ENCODE measurements at regions not wholly inside any gene's neighbourhood (a gene's known extent, or its start where the extent isn't known, plus 50 kb on each side); places are given as distances from the start of the nearest gene placed in this dataset.

DNA sequence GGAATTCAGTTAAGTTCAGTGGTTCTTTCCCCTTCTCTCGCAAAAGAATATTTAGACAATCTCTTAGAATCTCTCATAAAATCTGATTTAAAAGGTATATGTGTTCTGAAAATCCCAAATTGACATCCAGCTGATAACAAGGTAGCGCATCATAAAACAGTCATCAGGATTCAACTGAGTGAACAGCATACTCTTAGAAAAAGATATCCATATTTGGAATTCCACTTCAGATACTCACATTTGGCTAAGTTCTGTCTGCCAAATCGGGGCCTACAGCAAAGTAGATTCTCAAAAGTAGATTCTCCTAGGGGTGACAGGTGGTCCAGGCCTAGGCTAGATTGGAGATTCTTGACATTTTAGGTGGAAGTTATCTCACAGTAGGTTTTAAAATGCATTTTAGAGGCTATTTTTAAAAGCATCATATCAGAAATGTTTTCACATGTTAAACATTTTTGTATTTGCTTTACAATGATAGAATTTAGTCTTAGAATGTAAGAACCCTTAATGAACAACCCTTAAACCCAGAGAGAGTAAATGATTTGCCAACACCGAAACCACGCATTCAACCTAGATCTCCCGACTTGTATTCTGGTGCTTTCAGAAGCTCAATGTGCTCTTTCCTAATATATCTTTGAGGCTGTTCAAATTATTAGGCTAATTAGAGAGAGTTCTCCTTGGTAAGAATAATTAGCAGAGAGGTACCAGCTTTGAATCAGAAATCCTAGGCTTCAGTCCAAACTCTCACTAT, 318.9 kb downstream of the LMO4 start:
- FAIRE-seq (no peak), DNase-seq (ENCODE audit: low read depth) (peak; percentile 16)
- Mint-ChIP-seq H3K36me3 (ENCODE audit: low read depth, unreplicated experiment) (no peaks in the 10 kb centered on the region), H3K27ac (ENCODE audit: unreplicated experiment) (no peak overlapping the region), H3K4me3 (ENCODE audit: unreplicated experiment) (no peak overlapping the region), H3K27me3 (ENCODE audit: low read depth, unreplicated experiment) (no peaks in the 10 kb centered on the region), H3K4me1 (ENCODE audit: low read depth, unreplicated experiment) (peaks cover 21% of the 10 kb centered on the region), H3K9me3 (ENCODE audit: unreplicated experiment) (peaks cover 4% of the 10 kb centered on the region)
- Histone ChIP-seq H4K20me1 (ENCODE audit: insufficient read depth, low read length) (no peaks in the 10 kb centered on the region), H3K9me3 (ENCODE audit: insufficient read depth, low read depth, low read length) (no peaks in the 10 kb centered on the region), H3K36me3 (ENCODE audit: insufficient read depth, low read length) (no peaks in the 10 kb centered on the region), H3K79me2 (ENCODE audit: insufficient read depth, low read length) (no peaks in the 10 kb centered on the region), H3K27ac (ENCODE audit: low read depth, low read length) (no peak overlapping the region), H3K4me2 (ENCODE audit: low read length) (no peak overlapping the region), H3K4me1 (ENCODE audit: insufficient read depth, low read length) (peaks cover 17% of the 10 kb centered on the region), H3K9ac (ENCODE audit: low read length) (no peak overlapping the region), H3K27me3 (ENCODE audit: insufficient read depth, low read length) (no peaks in the 10 kb centered on the region), H3K4me3 (ENCODE audit: insufficient read depth, low read depth, low read length) (no peak overlapping the region), H2AFZ (ENCODE audit: low read depth, low read length) (no peak overlapping the region)
- no peak for TF ChIP-seq EZH2 (IDR thresholded peaks at IDR 0.05; ENCODE audit: insufficient read depth, low read length)
- TF ChIP-seq, protein P1, sequence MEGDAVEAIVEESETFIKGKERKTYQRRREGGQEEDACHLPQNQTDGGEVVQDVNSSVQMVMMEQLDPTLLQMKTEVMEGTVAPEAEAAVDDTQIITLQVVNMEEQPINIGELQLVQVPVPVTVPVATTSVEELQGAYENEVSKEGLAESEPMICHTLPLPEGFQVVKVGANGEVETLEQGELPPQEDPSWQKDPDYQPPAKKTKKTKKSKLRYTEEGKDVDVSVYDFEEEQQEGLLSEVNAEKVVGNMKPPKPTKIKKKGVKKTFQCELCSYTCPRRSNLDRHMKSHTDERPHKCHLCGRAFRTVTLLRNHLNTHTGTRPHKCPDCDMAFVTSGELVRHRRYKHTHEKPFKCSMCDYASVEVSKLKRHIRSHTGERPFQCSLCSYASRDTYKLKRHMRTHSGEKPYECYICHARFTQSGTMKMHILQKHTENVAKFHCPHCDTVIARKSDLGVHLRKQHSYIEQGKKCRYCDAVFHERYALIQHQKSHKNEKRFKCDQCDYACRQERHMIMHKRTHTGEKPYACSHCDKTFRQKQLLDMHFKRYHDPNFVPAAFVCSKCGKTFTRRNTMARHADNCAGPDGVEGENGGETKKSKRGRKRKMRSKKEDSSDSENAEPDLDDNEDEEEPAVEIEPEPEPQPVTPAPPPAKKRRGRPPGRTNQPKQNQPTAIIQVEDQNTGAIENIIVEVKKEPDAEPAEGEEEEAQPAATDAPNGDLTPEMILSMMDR (IDR thresholded peaks at IDR 0.05; ENCODE audit: insufficient read depth, low read depth, low read length) = no peak

DNA sequence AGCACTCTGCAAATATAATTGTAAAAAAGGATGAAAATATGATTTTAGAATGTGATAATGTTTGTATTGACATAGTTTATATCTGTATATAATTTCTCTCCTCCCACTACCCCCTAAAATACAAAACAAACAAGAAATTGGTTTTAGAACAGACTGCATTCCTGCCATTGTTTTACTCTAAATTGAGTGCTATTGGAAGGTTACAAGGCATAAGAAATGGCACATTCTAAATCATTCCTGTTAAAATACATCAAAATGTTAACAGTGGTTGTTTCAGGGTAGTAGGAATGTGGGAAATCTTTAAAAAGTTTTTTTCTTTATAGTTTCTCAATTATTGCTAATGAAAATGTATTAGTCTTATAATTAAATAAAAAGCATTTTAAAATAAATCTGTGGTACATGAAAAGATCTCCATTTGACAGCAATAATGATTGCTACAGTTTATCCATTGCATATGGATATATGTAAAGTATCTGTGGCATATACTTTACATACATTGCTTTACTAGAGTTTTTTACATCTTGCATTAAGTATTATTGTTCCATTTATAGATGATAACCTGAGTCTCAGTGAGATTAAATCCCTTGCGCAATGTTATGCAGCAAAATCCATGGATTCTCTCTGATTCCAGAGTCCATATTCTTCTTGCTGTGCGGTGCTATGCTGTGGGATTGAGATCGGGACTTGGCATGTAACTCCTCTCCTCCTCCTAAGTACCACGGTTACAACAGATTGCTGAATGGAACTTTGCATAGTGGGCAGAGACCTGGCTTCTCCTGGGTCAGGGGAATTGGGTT, 319.8 kb downstream of the LMO4 start:
- Histone ChIP-seq H3K4me2 (ENCODE audit: low read length) (no peak overlapping the region), H3K27ac (ENCODE audit: low read depth, low read length) (no peak overlapping the region), H3K27me3 (ENCODE audit: insufficient read depth, low read length) (no peaks in the 10 kb centered on the region), H3K9ac (ENCODE audit: low read length) (no peak overlapping the region), H3K4me1 (ENCODE audit: insufficient read depth, low read length) (peaks cover 17% of the 10 kb centered on the region), H3K9me3 (ENCODE audit: insufficient read depth, low read depth, low read length) (no peaks in the 10 kb centered on the region), H3K79me2 (ENCODE audit: insufficient read depth, low read length) (no peaks in the 10 kb centered on the region), H4K20me1 (ENCODE audit: insufficient read depth, low read length) (no peaks in the 10 kb centered on the region), H2AFZ (ENCODE audit: low read depth, low read length) (no peak overlapping the region), H3K4me3 (ENCODE audit: insufficient read depth, low read depth, low read length) (no peak overlapping the region), H3K36me3 (ENCODE audit: insufficient read depth, low read length) (no peaks in the 10 kb centered on the region)
- H3K9me3 Mint-ChIP-seq (ENCODE audit: unreplicated experiment) = peaks cover 4% of the 10 kb centered on the region
- H3K27me3 Mint-ChIP-seq (ENCODE audit: low read depth, unreplicated experiment) = no peaks in the 10 kb centered on the region
- no peak for TF ChIP-seq EZH2 (IDR thresholded peaks at IDR 0.05; ENCODE audit: insufficient read depth, low read length)
- TF ChIP-seq, protein P1 (IDR thresholded peaks at IDR 0.05; ENCODE audit: insufficient read depth, low read depth, low read length) = no peak
- no peak overlapping the region for H3K4me3 Mint-ChIP-seq (ENCODE audit: unreplicated experiment)
- H3K36me3 Mint-ChIP-seq (ENCODE audit: low read depth, unreplicated experiment) = no peaks in the 10 kb centered on the region
- H3K4me1 Mint-ChIP-seq (ENCODE audit: low read depth, unreplicated experiment) = peaks cover 16% of the 10 kb centered on the region
- H3K27ac Mint-ChIP-seq (ENCODE audit: unreplicated experiment) = no peak overlapping the region
- DNase-seq (ENCODE audit: low read depth) = no peak
- no peak for FAIRE-seq
